Activated T-helper 17 cell treated with anti-CD3 and anti-CD28 coated beads, Interleukin-2, amount 50 U/mL, for 72 hours (primary cell): ENCODE measurements at regions not wholly inside any gene's neighbourhood (a gene's known extent, or its start where the extent isn't known, plus 50 kb on each side); places are given as distances from the start of the nearest gene placed in this dataset.
"Not testable (repeated sequence)": the region's sequence is repeated elsewhere in the genome, so short reads cannot be mapped to it uniquely, and the experiment has no call there.

Experiments
- ATAC-seq: fragments of 150-1000 bp; cut with Tn5 transposase; replicated peaks from 2 replicates; pipeline ENCODE4 v1.10.0; 2021; ENCODE audit warnings: mild to moderate bottlenecking, moderate library complexity
- H3K27ac Mint-ChIP-seq: one replicate; pipeline ENCODE4 v1.8.0; 2022; ENCODE audit warnings: mixed read lengths
- H3K27me3 Mint-ChIP-seq: one replicate; pipeline ENCODE4 v1.8.0; 2022; ENCODE audit warnings: mixed read lengths
- H3K36me3 Mint-ChIP-seq: one replicate; pipeline ENCODE4 v1.8.0; 2022; ENCODE audit warnings: low read depth, mild to moderate bottlenecking, mixed read lengths
- H3K4me1 Mint-ChIP-seq: one replicate; pipeline ENCODE4 v1.8.0; 2022; ENCODE audit warnings: mixed read lengths
- H3K4me3 Mint-ChIP-seq: one replicate; pipeline ENCODE4 v1.8.0; 2022; ENCODE audit warnings: mild to moderate bottlenecking, mixed read lengths
- H3K9me3 Mint-ChIP-seq: one replicate; pipeline ENCODE4 v1.8.0; 2022; ENCODE audit warnings: mixed read lengths

- not testable (repeated sequence) for ATAC-seq, H3K4me3 Mint-ChIP-seq, H3K4me1 Mint-ChIP-seq, H3K27ac Mint-ChIP-seq, H3K36me3 Mint-ChIP-seq, H3K27me3 Mint-ChIP-seq, H3K9me3 Mint-ChIP-seq
Observed at GRCh38 chrY:22113990-22114389, 68.7 kb downstream of the RBMY1F start.

GRCh38 chrY:22108165-22108564 is 74.6 kb downstream of the RBMY1F start:
- not testable (repeated sequence) for H3K4me1 Mint-ChIP-seq, H3K4me3 Mint-ChIP-seq, H3K27ac Mint-ChIP-seq, H3K36me3 Mint-ChIP-seq, H3K9me3 Mint-ChIP-seq, ATAC-seq, H3K27me3 Mint-ChIP-seq

- H3K9me3 Mint-ChIP-seq, H3K4me3 Mint-ChIP-seq, H3K27ac Mint-ChIP-seq, ATAC-seq, H3K36me3 Mint-ChIP-seq, H3K27me3 Mint-ChIP-seq, H3K4me1 Mint-ChIP-seq: not testable (repeated sequence)
Observed at GRCh38 chrY:22101547-22101946, 81.2 kb downstream of the RBMY1F start.

GRCh38 chrY:22097310-22097709 is 85.4 kb downstream of the RBMY1F start:
- H3K36me3 Mint-ChIP-seq, H3K27ac Mint-ChIP-seq, H3K4me3 Mint-ChIP-seq, ATAC-seq, H3K9me3 Mint-ChIP-seq, H3K4me1 Mint-ChIP-seq, H3K27me3 Mint-ChIP-seq: not testable (repeated sequence)

GRCh38 chrY:22085975-22086645 is 96.6 kb downstream of the RBMY1F start:
- H3K27ac Mint-ChIP-seq, H3K4me3 Mint-ChIP-seq, H3K27me3 Mint-ChIP-seq, H3K9me3 Mint-ChIP-seq, ATAC-seq, H3K36me3 Mint-ChIP-seq, H3K4me1 Mint-ChIP-seq: not testable (repeated sequence)

GRCh38 chrY:22072270-22072669 is 110.5 kb downstream of the RBMY1F start:
- H3K27ac Mint-ChIP-seq, H3K4me3 Mint-ChIP-seq, H3K36me3 Mint-ChIP-seq, H3K27me3 Mint-ChIP-seq, ATAC-seq, H3K4me1 Mint-ChIP-seq, H3K9me3 Mint-ChIP-seq: not testable (repeated sequence)

GRCh38 chrY:22060149-22060548 is 122.6 kb downstream of the RBMY1F start:
- not testable (repeated sequence) for H3K4me3 Mint-ChIP-seq, H3K4me1 Mint-ChIP-seq, H3K9me3 Mint-ChIP-seq, H3K36me3 Mint-ChIP-seq, H3K27ac Mint-ChIP-seq, H3K27me3 Mint-ChIP-seq, ATAC-seq

- not testable (repeated sequence) for H3K27me3 Mint-ChIP-seq, H3K9me3 Mint-ChIP-seq, H3K27ac Mint-ChIP-seq, ATAC-seq, H3K36me3 Mint-ChIP-seq, H3K4me1 Mint-ChIP-seq, H3K4me3 Mint-ChIP-seq
Observed at GRCh38 chrY:22013010-22013409, 95.2 kb upstream of the RBMY1E start.

- H3K4me3 Mint-ChIP-seq, H3K4me1 Mint-ChIP-seq, H3K27me3 Mint-ChIP-seq, ATAC-seq, H3K36me3 Mint-ChIP-seq, H3K27ac Mint-ChIP-seq, H3K9me3 Mint-ChIP-seq: not testable (repeated sequence)
Observed at GRCh38 chrY:22001163-22001562, 83.3 kb upstream of the RBMY1E start.

- H3K27me3 Mint-ChIP-seq, H3K36me3 Mint-ChIP-seq, H3K4me1 Mint-ChIP-seq, H3K27ac Mint-ChIP-seq, H3K4me3 Mint-ChIP-seq, H3K9me3 Mint-ChIP-seq: not testable (repeated sequence)
- peak; percentile 77 for ATAC-seq
Observed at GRCh38 chrY:21987222-21987621, 69.4 kb upstream of the RBMY1E start.

- not testable (repeated sequence) for H3K4me1 Mint-ChIP-seq, H3K9me3 Mint-ChIP-seq, H3K27me3 Mint-ChIP-seq, H3K27ac Mint-ChIP-seq, ATAC-seq, H3K4me3 Mint-ChIP-seq, H3K36me3 Mint-ChIP-seq
Observed at GRCh38 chrY:21980937-21981336, 63.1 kb upstream of the RBMY1E start.

- not testable (repeated sequence) for H3K27me3 Mint-ChIP-seq, H3K9me3 Mint-ChIP-seq, H3K36me3 Mint-ChIP-seq, H3K27ac Mint-ChIP-seq, H3K4me1 Mint-ChIP-seq, ATAC-seq, H3K4me3 Mint-ChIP-seq
Observed at GRCh38 chrY:21980348-21980747, 62.5 kb upstream of the RBMY1E start.

GRCh38 chrY:21979106-21979505 is 61.3 kb upstream of the RBMY1E start:
- not testable (repeated sequence) for H3K4me1 Mint-ChIP-seq, H3K27ac Mint-ChIP-seq, H3K4me3 Mint-ChIP-seq, H3K36me3 Mint-ChIP-seq, H3K9me3 Mint-ChIP-seq, H3K27me3 Mint-ChIP-seq
- peak; percentile 84 for ATAC-seq

- H3K4me1 Mint-ChIP-seq, H3K4me3 Mint-ChIP-seq, H3K27ac Mint-ChIP-seq, H3K9me3 Mint-ChIP-seq, H3K27me3 Mint-ChIP-seq, H3K36me3 Mint-ChIP-seq, ATAC-seq: not testable (repeated sequence)
Observed at GRCh38 chrY:21978204-21978603, 60.4 kb upstream of the RBMY1E start.
